ENCODE measurements at regions not wholly inside any gene's neighbourhood (a gene's known extent, or its start where the extent isn't known, plus 50 kb on each side); places are given as distances from the start of the nearest gene placed in this dataset.

DNA sequence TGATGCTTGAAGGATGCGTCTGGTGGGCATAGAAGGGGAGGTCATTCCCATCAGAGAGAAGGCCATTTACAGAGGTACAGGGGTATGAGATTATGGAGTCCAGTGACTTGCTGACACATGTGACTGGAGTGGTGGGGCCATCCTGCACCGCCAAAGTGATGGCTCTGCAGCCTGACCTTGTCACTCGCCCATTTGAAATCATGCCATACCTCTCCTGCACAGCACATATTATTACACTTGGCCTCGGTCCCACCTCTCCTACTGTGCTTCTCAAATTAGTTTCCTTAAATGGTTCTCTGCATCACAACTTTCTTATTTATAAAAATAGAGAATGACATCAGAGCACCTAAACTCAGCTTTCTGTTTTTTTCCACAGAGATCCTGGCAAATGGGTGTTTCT is 60.7 kb upstream of the HAND2 start:
- Histone ChIP-seq H3K4me3 (ENCODE audit: insufficient read depth, low read length) (no peak overlapping the region), H3K9me3 (ENCODE audit: low read depth, low read length) (no peaks in the 10 kb centered on the region), H2AFZ (ENCODE audit: low read length) (no peak overlapping the region), H3K36me3 (ENCODE audit: insufficient read depth, low read length) (no peaks in the 10 kb centered on the region), H3K4me2 (ENCODE audit: insufficient read depth, low read length) (no peak overlapping the region), H3K27me3 (ENCODE audit: insufficient read depth, low read length) (no peaks in the 10 kb centered on the region), H4K20me1 (ENCODE audit: insufficient read depth, low read length) (no peaks in the 10 kb centered on the region), H3K27ac (ENCODE audit: low read depth, low read length) (no peak overlapping the region), H3K4me1 (ENCODE audit: insufficient read depth, low read length) (no peaks in the 10 kb centered on the region), H3K79me2 (ENCODE audit: insufficient read depth, low read length) (no peaks in the 10 kb centered on the region)
- TF ChIP-seq, protein P1, sequence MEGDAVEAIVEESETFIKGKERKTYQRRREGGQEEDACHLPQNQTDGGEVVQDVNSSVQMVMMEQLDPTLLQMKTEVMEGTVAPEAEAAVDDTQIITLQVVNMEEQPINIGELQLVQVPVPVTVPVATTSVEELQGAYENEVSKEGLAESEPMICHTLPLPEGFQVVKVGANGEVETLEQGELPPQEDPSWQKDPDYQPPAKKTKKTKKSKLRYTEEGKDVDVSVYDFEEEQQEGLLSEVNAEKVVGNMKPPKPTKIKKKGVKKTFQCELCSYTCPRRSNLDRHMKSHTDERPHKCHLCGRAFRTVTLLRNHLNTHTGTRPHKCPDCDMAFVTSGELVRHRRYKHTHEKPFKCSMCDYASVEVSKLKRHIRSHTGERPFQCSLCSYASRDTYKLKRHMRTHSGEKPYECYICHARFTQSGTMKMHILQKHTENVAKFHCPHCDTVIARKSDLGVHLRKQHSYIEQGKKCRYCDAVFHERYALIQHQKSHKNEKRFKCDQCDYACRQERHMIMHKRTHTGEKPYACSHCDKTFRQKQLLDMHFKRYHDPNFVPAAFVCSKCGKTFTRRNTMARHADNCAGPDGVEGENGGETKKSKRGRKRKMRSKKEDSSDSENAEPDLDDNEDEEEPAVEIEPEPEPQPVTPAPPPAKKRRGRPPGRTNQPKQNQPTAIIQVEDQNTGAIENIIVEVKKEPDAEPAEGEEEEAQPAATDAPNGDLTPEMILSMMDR (IDR thresholded peaks at IDR 0.05; ENCODE audit: extremely low read depth, low read depth, low read length) = no peak
- no peak for DNase-seq (ENCODE audit: insufficient read length, low spot score, missing footprints)

GRCh38 chr4:173585876-173586572 is 56.0 kb upstream of the HAND2 start:
- no peak overlapping the region for H2AFZ ChIP-seq (ENCODE audit: low read length)
- no peak for DNase-seq (ENCODE audit: insufficient read length, low spot score, missing footprints)
- no peaks in the 10 kb centered on the region for H3K27me3 ChIP-seq (ENCODE audit: insufficient read depth, low read length)
- no peak overlapping the region for H3K27ac ChIP-seq (ENCODE audit: low read depth, low read length)
- H3K4me1 ChIP-seq (ENCODE audit: insufficient read depth, low read length) = no peaks in the 10 kb centered on the region
- no peaks in the 10 kb centered on the region for H3K9me3 ChIP-seq (ENCODE audit: low read depth, low read length)
- TF ChIP-seq, protein P1 (IDR thresholded peaks at IDR 0.05; ENCODE audit: extremely low read depth, low read depth, low read length) = no peak
- H4K20me1 ChIP-seq (ENCODE audit: insufficient read depth, low read length) = no peaks in the 10 kb centered on the region
- no peaks in the 10 kb centered on the region for H3K79me2 ChIP-seq (ENCODE audit: insufficient read depth, low read length)
- H3K4me2 ChIP-seq (ENCODE audit: insufficient read depth, low read length) = no peak overlapping the region
- H3K4me3 ChIP-seq (ENCODE audit: insufficient read depth, low read length) = no peak overlapping the region
- no peaks in the 10 kb centered on the region for H3K36me3 ChIP-seq (ENCODE audit: insufficient read depth, low read length)

DNA sequence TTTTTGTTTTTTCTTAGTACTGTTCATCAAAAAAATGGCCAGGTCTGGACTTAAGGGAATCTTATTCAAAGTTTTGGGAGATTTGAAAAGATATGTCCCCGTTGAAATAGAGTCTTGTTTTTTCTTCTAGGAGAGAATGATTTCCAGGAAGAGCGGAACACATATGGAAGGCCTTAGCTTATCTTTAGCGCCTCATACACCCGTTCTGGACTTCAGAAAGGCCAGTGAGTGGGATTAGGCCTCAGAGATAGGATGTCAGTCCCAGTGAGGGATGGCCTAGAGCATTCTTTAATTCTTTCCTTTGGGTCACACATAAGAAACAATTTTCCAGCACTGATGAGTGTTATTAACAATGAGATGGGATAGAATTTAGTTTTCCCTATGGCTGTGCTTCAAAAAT is 54.5 kb upstream of the HAND2 start:
- H3K4me2 ChIP-seq (ENCODE audit: insufficient read depth, low read length) = no peak overlapping the region
- no peaks in the 10 kb centered on the region for H3K27me3 ChIP-seq (ENCODE audit: insufficient read depth, low read length)
- no peaks in the 10 kb centered on the region for H3K36me3 ChIP-seq (ENCODE audit: insufficient read depth, low read length)
- DNase-seq (ENCODE audit: insufficient read length, low spot score, missing footprints) = no peak
- no peaks in the 10 kb centered on the region for H3K79me2 ChIP-seq (ENCODE audit: insufficient read depth, low read length)
- no peak overlapping the region for H3K27ac ChIP-seq (ENCODE audit: low read depth, low read length)
- H3K4me3 ChIP-seq (ENCODE audit: insufficient read depth, low read length) = no peak overlapping the region
- no peak overlapping the region for H2AFZ ChIP-seq (ENCODE audit: low read length)
- no peaks in the 10 kb centered on the region for H4K20me1 ChIP-seq (ENCODE audit: insufficient read depth, low read length)
- H3K9me3 ChIP-seq (ENCODE audit: low read depth, low read length) = no peaks in the 10 kb centered on the region
- H3K4me1 ChIP-seq (ENCODE audit: insufficient read depth, low read length) = no peaks in the 10 kb centered on the region
- TF ChIP-seq, protein P1 (IDR thresholded peaks at IDR 0.05; ENCODE audit: extremely low read depth, low read depth, low read length) = no peak
